H9 (cell line): ENCODE measurements at regions not wholly inside any gene's neighbourhood (a gene's known extent, or its start where the extent isn't known, plus 50 kb on each side); places are given as distances from the start of the nearest gene placed in this dataset.

ENCODE experiments used
- DNase-seq: peaks from one replicate; pipeline ENCODE4 v3.0.0-alpha.2; 2017
- H2AFZ ChIP-seq: one replicate; pipeline ENCODE4 v1.6.1; 2013; ENCODE audit warnings: mild to moderate bottlenecking, low read length, control low read depth, moderate library complexity
- H2AK5ac ChIP-seq: 2 replicates; pipeline ENCODE4 v1.6.1; 2013; ENCODE audit warnings: low read length, control low read depth, mixed read lengths; ENCODE audit not compliant: insufficient read length
- H2BK120ac ChIP-seq: one replicate; pipeline ENCODE4 v1.6.1; 2013; ENCODE audit warnings: low read depth, mild to moderate bottlenecking, low read length, control low read depth, inconsistent platforms; ENCODE audit not compliant: poor library complexity, severe bottlenecking
- H2BK12ac ChIP-seq: 2 replicates; pipeline ENCODE4 v1.6.1; 2013; ENCODE audit warnings: low read length, control low read depth, mixed read lengths, low read depth; ENCODE audit not compliant: insufficient read length
- H2BK15ac ChIP-seq: 2 replicates; pipeline ENCODE4 v1.6.1; 2013; ENCODE audit warnings: low read depth, low read length, control low read depth
- H2BK20ac ChIP-seq: one replicate; pipeline ENCODE4 v1.6.1; 2013; ENCODE audit warnings: low read depth, mild to moderate bottlenecking, low read length, control low read depth, inconsistent platforms; ENCODE audit not compliant: poor library complexity, severe bottlenecking
- H2BK5ac ChIP-seq: 2 replicates; pipeline ENCODE4 v1.6.1; 2013; ENCODE audit warnings: low read length, control low read depth, mixed read lengths; ENCODE audit not compliant: insufficient read length
- H3K14ac ChIP-seq: 2 replicates; pipeline ENCODE4 v1.6.1; 2013; ENCODE audit warnings: low read length, control low read depth; ENCODE audit not compliant: insufficient read depth
- H3K18ac ChIP-seq: 2 replicates; pipeline ENCODE4 v1.6.1; 2013; ENCODE audit warnings: low read depth, mild to moderate bottlenecking, mixed read lengths, low read length, control low read depth; ENCODE audit not compliant: insufficient read length
- H3K23ac ChIP-seq: 2 replicates; pipeline ENCODE4 v1.6.1; 2013; ENCODE audit warnings: low read length, control low read depth, mixed read lengths, low read depth; ENCODE audit not compliant: insufficient read length
- H3K23me2 ChIP-seq: 2 replicates; pipeline ENCODE4 v1.6.1; 2013; ENCODE audit warnings: low read depth, mild to moderate bottlenecking, mixed read lengths, low read length, control low read depth; ENCODE audit not compliant: insufficient read length, poor library complexity, severe bottlenecking
- H3K27ac ChIP-seq: 2 replicates; pipeline ENCODE4 v1.5.1; 2013; ENCODE audit warnings: low read length, control low read depth, mixed read lengths, low read depth; ENCODE audit not compliant: insufficient read length
- H3K27me3 ChIP-seq: 2 replicates; pipeline ENCODE4 v1.6.1; 2013; ENCODE audit warnings: low read length, control low read depth, inconsistent platforms; ENCODE audit not compliant: insufficient read depth
- H3K4ac ChIP-seq: 2 replicates; pipeline ENCODE4 v1.6.1; 2013; ENCODE audit warnings: low read depth, mild to moderate bottlenecking, control low read depth, inconsistent platforms, low read length, moderate library complexity
- H3K4me1 ChIP-seq: 2 replicates; pipeline ENCODE4 v1.6.1; 2013; ENCODE audit warnings: low read length, control low read depth, inconsistent platforms; ENCODE audit not compliant: insufficient read depth
- H3K4me2 ChIP-seq: 2 replicates; pipeline ENCODE4 v1.6.1; 2013; ENCODE audit warnings: low read length, control low read depth, mixed read lengths; ENCODE audit not compliant: insufficient read length, insufficient read depth
- H3K56ac ChIP-seq: 2 replicates; pipeline ENCODE4 v1.6.1; 2013; ENCODE audit warnings: low read depth, mild to moderate bottlenecking, mixed read lengths, low read length, control low read depth; ENCODE audit not compliant: insufficient read length
- H3K79me1 ChIP-seq: 2 replicates; pipeline ENCODE4 v1.6.1; 2013; ENCODE audit warnings: low read depth, mild to moderate bottlenecking, moderate library complexity, low read length, control low read depth, inconsistent platforms; ENCODE audit not compliant: insufficient read depth, poor library complexity, severe bottlenecking
- H3K79me2 ChIP-seq: 2 replicates; pipeline ENCODE4 v1.6.1; 2013; ENCODE audit warnings: low read length, control low read depth, inconsistent platforms; ENCODE audit not compliant: insufficient read depth
- H3K9ac ChIP-seq: 2 replicates; pipeline ENCODE4 v1.6.1; 2013; ENCODE audit warnings: low read length, control low read depth, mixed read lengths; ENCODE audit not compliant: insufficient read length; ENCODE audit errors: extremely low read depth
- H3K9me3 ChIP-seq: one replicate; pipeline ENCODE4 v1.6.1; 2013; ENCODE audit warnings: low read depth, low read length, inconsistent platforms; ENCODE audit not compliant: control insufficient read depth
- H3T11ph ChIP-seq: one replicate; pipeline ENCODE4 v1.6.1; 2013; ENCODE audit warnings: mild to moderate bottlenecking, low read length, control low read depth, inconsistent platforms
- H4K20me1 ChIP-seq: one replicate; pipeline ENCODE4 v1.6.1; 2013; ENCODE audit not compliant: control insufficient read depth, insufficient read length, insufficient read depth
- H4K5ac ChIP-seq: 2 replicates; pipeline ENCODE4 v1.6.1; 2013; ENCODE audit warnings: low read depth, mild to moderate bottlenecking, mixed read lengths, low read length, control low read depth; ENCODE audit not compliant: insufficient read length
- H4K8ac ChIP-seq: replicated peaks from 2 replicates; pipeline ENCODE4 v1.6.1; 2013; ENCODE audit warnings: low read length, control low read depth, mixed read lengths, low read depth; ENCODE audit not compliant: insufficient read length
- H4K91ac ChIP-seq: 2 replicates; pipeline ENCODE4 v1.6.1; 2013; ENCODE audit warnings: low read depth, mild to moderate bottlenecking, moderate library complexity, mixed read lengths, low read length, control low read depth; ENCODE audit not compliant: insufficient read length
- H3K27ac Mint-ChIP-seq, 3 experiments: 2 replicates in 2 of 3; 3 replicates in 1 of 3; pipeline ENCODE4 v1.8.0; 2020 to 2021; ENCODE audit warnings: mixed read lengths in 3 of 3, mild to moderate bottlenecking in 1 of 3, moderate library complexity in 1 of 3
- H3K27me3 Mint-ChIP-seq: 2 replicates; pipeline ENCODE4 v1.8.0; 2021; ENCODE audit warnings: low read depth, mild to moderate bottlenecking, moderate library complexity, mixed read lengths
- H3K36me3 Mint-ChIP-seq, 3 experiments: 2 replicates in 2 of 3; 3 replicates in 1 of 3; pipeline ENCODE4 v1.8.0; 2020 to 2021; ENCODE audit warnings: low read depth in 3 of 3, mixed read lengths in 3 of 3; ENCODE audit not compliant: insufficient read depth in 1 of 3
- H3K4me1 Mint-ChIP-seq, 2 experiments: 2 replicates each; pipeline ENCODE4 v1.8.0; 2020; ENCODE audit warnings: mixed read lengths in 2 of 2
- H3K4me3 Mint-ChIP-seq, 2 experiments: 2 replicates in 1 of 2; 3 replicates in 1 of 2; pipeline ENCODE4 v1.8.0; 2020 to 2021; ENCODE audit warnings: mild to moderate bottlenecking in 2 of 2, mixed read lengths in 2 of 2, moderate library complexity in 1 of 2
- H3K9me3 Mint-ChIP-seq, 2 experiments: 2 replicates in 1 of 2; 3 replicates in 1 of 2; pipeline ENCODE4 v1.8.0; 2020; ENCODE audit warnings: mild to moderate bottlenecking in 2 of 2, mixed read lengths in 2 of 2, moderate library complexity in 1 of 2
- WGBS: extraction: QIAGEN DNeasy Blood & Tissue Kit; methylation state at CpG from one replicate; pipeline ENCODE4 v1.1.7; 2013; ENCODE audit warnings: missing lambda C conversion rate, low lambda C conversion rate, mixed read lengths; ENCODE audit not compliant: insufficient read length; ENCODE audit errors: extremely low coverage; 5-methylcytosine and 5-hydroxymethylcytosine counted together
- TF ChIP-seq, protein P1 (sequence below): fragments of 200-600 bp; sonication (generic); conservative IDR thresholded peaks from 3 replicates; pipeline ENCODE4 v1.8.0; 2021; ENCODE audit warnings: antibody characterized with exemption, mild to moderate bottlenecking

GRCh38 chr2:109689973-109690372, 75.8 kb downstream of the SOWAHC start:
- Mint-ChIP-seq H3K4me3 (no peak overlapping the region), H3K9me3 (no peaks in the 10 kb centered on the region), H3K36me3 (no peaks in the 10 kb centered on the region; a peak in 1 of 7 replicates), H3K4me1 (peaks cover 28 to 29% of the 10 kb centered on the region in 2 experiments), H3K27me3 (peaks cover 2% of the 10 kb centered on the region), H3K27ac (no peak overlapping the region)
- no peaks in the 10 kb centered on the region for H3K9me3 ChIP-seq
- H3K14ac ChIP-seq, result no peak overlapping the region
- H3K27me3 ChIP-seq, result no peaks in the 10 kb centered on the region
- no peaks in the 10 kb centered on the region for H3K4me1 ChIP-seq
- no peak overlapping the region for H3K4ac ChIP-seq
- H2BK12ac ChIP-seq, result no peak overlapping the region
- H3T11ph ChIP-seq, result no peak overlapping the region
- H3K79me2 ChIP-seq, result no peaks in the 10 kb centered on the region
- no CpG with 5 or more reads among the region's 9 CpGs for WGBS
- H4K5ac ChIP-seq, result no peak overlapping the region
- DNase-seq, result no peak
- H2BK15ac ChIP-seq, result no peak overlapping the region
- no peak overlapping the region for H3K56ac ChIP-seq
- no peak overlapping the region for H2BK20ac ChIP-seq
- H3K23me2 ChIP-seq, result no peaks in the 10 kb centered on the region
- no peak overlapping the region for H2AK5ac ChIP-seq
- no peak overlapping the region for H3K27ac ChIP-seq
- no peak overlapping the region for H4K8ac ChIP-seq
- H4K91ac ChIP-seq, result no peak overlapping the region
- H2BK5ac ChIP-seq, result no peak overlapping the region
- no peak overlapping the region for H3K4me2 ChIP-seq
- no peak overlapping the region for H2AFZ ChIP-seq
- H3K23ac ChIP-seq, result no peak overlapping the region
- H2BK120ac ChIP-seq, result no peak overlapping the region
- TF ChIP-seq, protein P1, sequence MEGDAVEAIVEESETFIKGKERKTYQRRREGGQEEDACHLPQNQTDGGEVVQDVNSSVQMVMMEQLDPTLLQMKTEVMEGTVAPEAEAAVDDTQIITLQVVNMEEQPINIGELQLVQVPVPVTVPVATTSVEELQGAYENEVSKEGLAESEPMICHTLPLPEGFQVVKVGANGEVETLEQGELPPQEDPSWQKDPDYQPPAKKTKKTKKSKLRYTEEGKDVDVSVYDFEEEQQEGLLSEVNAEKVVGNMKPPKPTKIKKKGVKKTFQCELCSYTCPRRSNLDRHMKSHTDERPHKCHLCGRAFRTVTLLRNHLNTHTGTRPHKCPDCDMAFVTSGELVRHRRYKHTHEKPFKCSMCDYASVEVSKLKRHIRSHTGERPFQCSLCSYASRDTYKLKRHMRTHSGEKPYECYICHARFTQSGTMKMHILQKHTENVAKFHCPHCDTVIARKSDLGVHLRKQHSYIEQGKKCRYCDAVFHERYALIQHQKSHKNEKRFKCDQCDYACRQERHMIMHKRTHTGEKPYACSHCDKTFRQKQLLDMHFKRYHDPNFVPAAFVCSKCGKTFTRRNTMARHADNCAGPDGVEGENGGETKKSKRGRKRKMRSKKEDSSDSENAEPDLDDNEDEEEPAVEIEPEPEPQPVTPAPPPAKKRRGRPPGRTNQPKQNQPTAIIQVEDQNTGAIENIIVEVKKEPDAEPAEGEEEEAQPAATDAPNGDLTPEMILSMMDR, result no peak
- H3K18ac ChIP-seq, result no peak overlapping the region
- no peak overlapping the region for H3K9ac ChIP-seq
- no peaks in the 10 kb centered on the region for H4K20me1 ChIP-seq
- H3K79me1 ChIP-seq, result no peaks in the 10 kb centered on the region
